Activated CD8-positive, alpha-beta memory T cell treated with anti-CD3 and anti-CD28 coated beads, Interleukin-2, amount 50 U/mL, for 24 hours (primary cell): ENCODE measurements at regions not wholly inside any gene's neighbourhood (a gene's known extent, or its start where the extent isn't known, plus 50 kb on each side); places are given as distances from the start of the nearest gene placed in this dataset.
"Not testable (repeated sequence)": the region's sequence is repeated elsewhere in the genome, so short reads cannot be mapped to it uniquely, and the experiment has no call there.

Source experiments
- DNase-seq: peaks from one replicate; pipeline ENCODE4 v3.0.0-alpha.2; 2020; ENCODE audit errors: extremely low read depth

DNA sequence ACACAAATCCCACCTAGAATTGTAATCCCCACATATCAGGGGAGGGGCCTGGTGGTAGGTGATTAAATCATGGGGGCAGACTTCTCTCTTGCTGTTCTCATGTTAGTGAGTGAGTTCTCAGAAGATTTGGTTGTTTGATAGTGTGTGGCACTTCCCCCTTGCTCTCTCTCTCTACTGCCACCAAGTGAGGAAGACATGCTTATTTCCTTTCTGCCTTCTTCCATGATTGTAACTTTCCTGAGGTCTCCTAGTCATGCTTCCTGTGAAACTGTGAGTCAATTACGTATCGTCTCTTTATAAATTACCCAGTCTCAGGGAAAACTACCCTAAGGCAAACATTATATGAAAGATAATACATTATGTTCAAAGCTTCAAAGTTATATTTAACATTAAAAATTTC is 1297.5 kb upstream of the CITED2 start:
- no peak for DNase-seq

- DNase-seq = no peak
Measured at GRCh38 chr6:140670021-140670420, 1295.6 kb upstream of the CITED2 start.

GRCh38 chr6:140669321-140669720 is 1294.9 kb upstream of the CITED2 start:
- DNase-seq = no peak

GRCh38 chr6:140663772-140664171 is 1289.3 kb upstream of the CITED2 start:
- no peak for DNase-seq

GRCh38 chr6:140663094-140663493 is 1288.6 kb upstream of the CITED2 start:
- no peak for DNase-seq

DNA sequence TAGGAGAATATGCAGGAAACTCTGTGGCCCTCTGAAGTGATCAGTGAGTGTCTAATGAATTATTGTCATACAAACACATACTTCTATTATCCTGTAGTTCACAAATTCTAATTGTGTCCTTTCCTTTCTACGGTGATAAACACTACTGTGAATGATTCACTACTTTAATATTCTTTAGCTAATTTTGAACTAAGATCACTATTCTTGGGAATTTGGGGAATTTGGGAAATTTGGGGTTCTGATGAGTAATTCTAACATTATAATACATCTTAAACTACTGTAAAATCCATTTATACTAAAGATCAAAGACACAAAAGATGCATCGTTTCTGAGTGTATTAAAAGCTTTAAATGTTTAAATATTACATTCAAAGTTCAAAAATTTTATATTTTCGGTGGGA is 1287.2 kb upstream of the CITED2 start:
- DNase-seq = no peak

DNA sequence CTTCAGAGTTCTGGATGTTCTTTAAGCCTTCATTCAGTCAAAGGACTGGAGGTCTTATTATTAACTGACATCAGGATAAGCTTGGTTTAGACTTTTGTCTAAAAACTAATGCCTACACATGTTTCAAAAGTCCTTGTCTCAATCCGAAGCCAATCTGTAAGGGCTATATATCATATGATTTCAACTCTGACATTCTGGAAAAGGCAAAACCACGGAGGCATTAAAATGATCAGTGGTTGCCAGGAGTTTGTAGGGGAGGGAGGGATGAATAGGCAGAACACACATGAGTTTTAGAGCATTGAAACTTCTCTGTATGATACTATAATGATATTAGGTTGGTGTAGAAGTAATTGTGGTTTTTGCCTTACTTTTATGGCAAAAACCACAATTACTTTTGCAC is 1285.8 kb upstream of the CITED2 start:
- no peak for DNase-seq

- no peak for DNase-seq
Measured at GRCh38 chr6:140653972-140654371, 1279.5 kb upstream of the CITED2 start.

GRCh38 chr6:140653506-140653905 is 1279.1 kb upstream of the CITED2 start:
- DNase-seq = no peak

DNA sequence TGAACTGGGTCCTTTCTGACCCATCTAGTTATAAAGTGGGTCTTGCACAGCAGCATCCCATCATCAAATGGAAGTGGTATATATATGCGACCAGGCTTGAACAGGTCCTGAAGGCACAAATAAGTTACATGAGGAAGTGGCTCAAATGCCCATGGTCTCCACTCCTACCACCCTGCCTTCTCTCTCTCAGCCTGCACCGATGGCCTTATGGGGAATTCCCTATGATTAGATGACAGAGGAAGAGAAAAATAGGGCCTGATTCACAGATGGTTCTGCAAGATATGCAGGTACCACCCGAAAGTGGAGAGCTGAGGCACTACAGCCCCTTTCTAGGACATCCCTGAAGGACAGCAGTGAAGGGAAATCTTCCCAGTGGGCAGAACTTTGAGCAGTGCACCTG is 1275.1 kb upstream of the CITED2 start:
- not testable (repeated sequence) for DNase-seq

DNA sequence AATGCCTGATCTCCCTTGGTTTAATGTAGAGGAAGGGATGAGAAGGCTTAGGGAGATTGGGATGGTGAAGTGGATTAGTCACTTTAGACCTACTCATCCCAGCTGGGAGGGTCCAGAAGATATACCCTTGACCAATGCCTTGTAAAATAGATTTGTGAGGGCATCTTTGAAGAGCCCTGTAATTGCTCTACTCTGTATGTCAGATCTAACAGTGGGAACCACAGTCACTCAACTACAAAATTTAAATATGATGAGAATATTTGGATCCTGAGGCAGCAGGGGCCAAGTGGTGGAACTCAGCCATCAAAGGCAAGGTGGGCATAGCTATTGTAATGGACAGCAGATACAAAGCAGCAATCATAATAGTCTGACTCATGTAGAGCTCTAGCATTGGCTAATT is 1272.9 kb upstream of the CITED2 start:
- not testable (repeated sequence) for DNase-seq

DNA sequence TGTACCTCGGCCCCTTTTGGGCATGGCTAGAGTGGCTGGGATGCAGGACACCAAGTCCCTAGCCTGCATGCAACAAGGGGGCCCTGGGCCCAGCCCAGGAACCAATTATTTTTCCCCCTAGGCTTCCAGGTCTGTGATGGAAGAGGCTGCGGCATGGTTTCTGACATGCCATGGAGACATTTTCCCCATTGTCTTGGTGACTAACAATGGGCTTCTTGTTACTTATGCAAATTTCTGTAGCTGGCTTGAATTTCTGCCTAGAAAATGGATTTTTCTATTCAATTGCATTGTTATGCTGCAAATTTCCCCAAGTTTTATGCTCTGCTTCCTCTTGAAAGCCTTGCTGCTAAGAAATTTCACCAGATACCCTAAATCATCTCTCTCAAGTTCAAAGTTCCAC is 1269.6 kb upstream of the CITED2 start:
- DNase-seq = no peak

- no peak for DNase-seq
Measured at GRCh38 chr6:140641412-140641811, 1267.0 kb upstream of the CITED2 start.

DNA sequence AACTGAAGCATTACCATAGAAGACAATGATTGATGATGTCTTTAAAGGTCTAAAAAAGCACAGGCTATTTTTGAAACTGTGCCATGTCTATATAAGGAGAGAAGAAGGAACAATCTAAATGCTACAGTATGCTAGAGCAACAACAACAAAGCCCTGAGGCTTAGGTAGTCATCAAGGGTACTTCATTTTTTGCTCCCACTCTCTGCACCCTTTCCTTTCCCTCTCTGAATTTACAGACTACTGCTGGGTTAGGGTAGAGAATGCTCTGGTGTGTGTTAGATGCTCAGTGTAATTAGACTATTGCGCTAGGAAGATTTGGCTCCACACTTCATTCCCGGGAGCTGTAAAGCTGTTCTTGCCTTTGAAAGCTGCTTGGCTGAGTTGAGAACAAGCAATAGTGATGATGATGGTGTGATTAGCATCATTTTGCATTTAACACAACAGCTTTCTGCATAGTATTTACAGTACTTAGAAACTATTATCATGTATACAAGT is 1262.5 kb upstream of the CITED2 start:
- no peak for DNase-seq

GRCh38 chr6:140636271-140636907 is 1261.9 kb upstream of the CITED2 start:
- no peak for DNase-seq

DNA sequence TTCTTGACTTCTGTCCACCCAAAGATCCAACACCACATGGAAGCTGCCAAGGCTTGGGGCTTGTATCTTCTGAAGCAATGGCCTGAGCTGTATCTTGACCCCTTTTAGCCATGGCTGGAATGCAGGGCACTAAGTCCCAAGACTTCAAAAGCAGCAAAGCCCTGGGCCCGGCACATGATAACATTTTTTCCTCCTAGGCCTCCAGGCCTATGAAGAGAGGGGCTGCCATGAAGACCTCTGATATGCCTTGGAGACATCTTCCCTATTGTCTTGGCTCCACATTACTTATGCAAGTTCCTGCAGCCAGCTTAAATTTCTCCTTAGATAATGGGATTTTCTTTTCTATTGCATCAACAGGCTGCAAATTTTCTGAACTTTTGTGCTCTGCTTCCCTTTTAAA is 1252.6 kb upstream of the CITED2 start:
- DNase-seq = no peak

GRCh38 chr6:140623498-140623897 is 1249.0 kb upstream of the CITED2 start:
- DNase-seq = no peak

DNA sequence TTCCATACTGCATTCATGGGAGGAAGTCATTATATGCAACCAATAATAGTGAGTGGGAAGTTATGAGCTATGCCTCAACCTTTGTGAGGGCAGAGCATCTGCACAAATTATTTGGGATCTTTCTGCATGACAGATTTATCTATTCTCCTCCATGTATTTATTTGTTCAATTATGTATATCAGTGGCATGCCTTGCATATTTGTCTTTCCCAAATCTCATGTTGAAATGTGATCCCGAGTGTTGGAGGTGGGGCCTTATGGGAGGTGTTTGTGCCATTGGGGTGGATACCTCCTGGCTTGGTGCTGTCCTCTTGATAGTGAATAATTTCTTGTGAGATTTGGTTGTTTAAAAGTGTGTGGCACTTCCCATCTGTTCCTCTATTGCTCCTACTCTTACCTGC is 1246.0 kb upstream of the CITED2 start:
- no peak for DNase-seq

DNA sequence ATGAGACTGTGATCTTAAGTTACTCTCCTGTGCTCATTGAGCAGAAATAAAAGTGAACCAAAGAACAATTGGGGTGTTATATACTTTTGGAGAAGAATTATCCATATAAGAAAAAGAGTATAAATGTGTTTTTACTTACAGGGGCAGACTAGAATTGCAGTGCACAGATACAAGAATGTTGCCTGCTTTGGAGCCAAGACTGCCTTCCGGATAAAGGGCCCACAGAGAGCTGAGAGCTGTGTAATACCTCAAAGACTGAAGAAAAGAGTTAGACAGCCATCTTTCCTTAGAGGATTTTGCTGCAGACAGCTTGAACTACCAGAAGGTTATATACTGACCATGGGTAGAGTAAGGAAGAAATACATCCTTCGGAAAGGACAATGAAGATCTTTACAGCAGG is 1235.5 kb upstream of the CITED2 start:
- no peak for DNase-seq

DNA sequence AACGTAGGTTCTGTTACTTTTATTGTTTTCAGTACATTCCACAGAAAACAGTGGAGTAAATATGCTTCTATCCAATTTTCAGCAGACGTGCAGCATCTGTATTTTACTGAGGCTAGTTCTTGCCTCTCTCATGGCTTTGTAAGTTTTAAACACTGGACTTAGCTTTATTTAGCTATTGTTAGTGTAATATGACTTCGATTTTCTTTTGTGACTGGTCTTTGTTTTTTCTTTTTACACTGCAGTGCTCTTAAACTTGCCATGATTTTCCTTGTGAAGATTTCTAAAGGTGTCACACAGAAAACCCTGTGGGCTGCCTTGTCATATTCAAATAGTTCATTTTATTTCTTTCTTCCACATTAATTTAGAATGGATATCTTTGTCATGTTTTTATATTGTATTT is 1234.9 kb upstream of the CITED2 start:
- DNase-seq = no peak

GRCh38 chr6:140604786-140605185 is 1230.3 kb upstream of the CITED2 start:
- no peak for DNase-seq

DNA sequence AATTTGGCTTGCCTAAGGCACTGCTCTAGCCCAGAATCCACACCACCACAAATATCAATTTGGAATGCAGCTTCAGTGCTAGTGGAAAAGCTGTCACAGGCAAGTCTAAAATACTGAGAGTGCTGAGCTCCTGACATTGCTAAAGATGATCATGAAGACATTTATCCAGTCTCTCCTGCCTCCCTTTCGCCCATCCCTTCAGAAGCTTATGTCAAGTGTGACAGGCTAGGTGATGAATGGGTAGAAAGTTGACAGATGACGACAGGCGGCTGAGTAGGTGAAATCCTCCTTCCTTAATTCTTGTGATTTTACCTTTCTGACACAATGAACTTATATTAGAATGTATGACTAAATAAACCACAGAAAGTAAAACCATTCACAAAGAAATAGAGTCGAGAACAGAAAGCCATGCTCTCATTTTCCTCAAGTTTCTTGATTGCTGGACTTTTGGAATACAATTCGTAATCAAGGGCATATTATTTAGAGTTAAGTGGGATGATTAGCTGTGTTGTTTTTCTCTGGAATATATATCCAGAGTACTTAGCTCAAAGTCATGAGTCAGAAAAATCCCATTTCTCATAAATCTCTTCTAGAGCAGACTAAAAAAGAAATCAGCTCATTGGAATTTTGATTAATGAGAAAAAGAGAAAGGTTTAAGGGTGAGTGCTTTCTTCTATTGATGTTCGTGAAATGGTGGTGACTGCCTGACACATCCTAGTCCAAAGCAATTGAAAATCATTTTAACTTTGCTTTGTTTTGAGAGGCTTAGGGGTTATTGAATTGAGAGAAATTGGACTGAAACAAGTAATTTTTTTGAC is 1228.2 kb upstream of the CITED2 start:
- no peak for DNase-seq

DNA sequence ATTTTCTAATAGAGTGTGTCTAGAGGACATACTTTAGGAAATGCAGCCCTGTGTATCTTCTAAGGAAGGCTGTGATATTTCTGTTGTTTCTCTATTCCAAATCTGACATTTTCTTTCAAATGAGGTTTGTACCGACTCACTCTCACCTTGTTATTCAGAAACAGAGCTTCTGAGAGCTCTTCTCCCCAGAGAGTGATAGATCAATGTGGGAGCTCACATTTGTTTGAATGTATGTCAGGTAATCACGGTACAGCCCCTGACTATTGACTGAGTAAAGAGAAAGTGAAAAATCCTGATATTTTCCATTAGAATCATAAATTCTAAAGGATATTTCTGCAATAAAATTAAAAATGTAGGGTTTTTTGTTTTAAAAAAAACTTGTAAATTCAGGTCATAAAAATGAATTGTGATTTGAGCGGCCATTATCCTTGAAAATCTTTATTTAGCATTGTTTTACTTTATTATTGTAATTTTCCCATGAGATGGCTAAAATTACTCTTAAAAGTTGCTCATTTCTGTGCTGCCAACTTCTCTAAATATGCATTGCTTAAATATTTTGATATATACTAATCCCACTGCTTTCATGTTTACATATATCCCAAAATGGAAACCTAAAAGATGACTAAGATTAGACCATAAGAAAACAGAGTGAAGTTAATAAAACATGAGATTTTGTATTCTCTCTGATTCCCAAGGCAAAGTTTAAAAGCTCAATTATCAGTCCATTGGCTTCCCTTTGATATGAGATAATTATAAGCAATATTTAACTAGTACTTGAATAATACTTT is 1226.8 kb upstream of the CITED2 start:
- no peak for DNase-seq
